UCSD-AML1 (cell line): ENCODE measurements at regions not wholly inside any gene's neighbourhood (a gene's known extent, or its start where the extent isn't known, plus 50 kb on each side); places are given as distances from the start of the nearest gene placed in this dataset.
"Not testable (repeated sequence)": the region's sequence is repeated elsewhere in the genome, so short reads cannot be mapped to it uniquely, and the experiment has no call there.

Source experiments
- DNase-seq: peaks from one replicate; lab custom pipeline; 2025; ENCODE audit not compliant: unreplicated experiment; lab: John Stamatoyannopoulos, UW

DNA sequence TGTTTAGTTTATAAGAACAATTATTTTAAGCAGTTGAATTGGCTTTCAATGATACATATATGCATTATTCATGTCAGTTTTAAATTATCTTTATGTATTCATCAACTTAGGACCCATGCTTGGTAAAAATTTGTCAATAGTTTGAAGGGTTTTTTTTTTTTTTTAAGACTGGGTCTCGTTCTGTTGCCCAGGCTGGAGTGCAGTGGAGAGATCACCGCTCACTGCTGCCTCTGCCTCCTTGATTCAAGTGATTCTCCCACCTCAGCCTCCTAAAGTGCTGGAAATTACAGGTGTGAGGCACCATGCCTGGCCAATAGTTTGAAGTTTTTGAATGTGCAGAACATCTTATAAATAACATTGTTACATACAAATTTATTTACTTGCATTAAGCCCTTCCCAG lies 1671.0 kb upstream of the B3GALT2 start:
- DNase-seq = no peak

DNA sequence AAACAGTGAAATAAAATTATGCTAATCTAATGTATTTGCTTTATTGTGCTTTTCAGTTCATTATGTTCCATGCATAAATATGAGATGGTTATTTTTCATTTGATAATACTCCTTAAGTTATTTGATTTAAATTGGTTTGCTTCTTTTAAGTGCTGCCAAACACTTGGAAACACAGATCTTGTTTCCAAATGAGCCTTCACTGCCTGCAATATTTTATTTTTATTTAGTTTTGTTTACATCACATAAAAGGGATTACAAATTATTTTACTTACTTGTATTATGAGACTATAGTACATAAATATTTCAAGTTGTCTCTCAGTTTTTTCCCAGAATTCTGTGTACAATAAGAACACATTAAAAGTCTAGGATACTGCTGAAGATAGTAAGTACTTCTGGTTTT lies 1662.4 kb upstream of the B3GALT2 start:
- DNase-seq = no peak

GRCh38 chr1:194846488-194846887 lies 1660.1 kb upstream of the B3GALT2 start:
- DNase-seq = no peak

DNA sequence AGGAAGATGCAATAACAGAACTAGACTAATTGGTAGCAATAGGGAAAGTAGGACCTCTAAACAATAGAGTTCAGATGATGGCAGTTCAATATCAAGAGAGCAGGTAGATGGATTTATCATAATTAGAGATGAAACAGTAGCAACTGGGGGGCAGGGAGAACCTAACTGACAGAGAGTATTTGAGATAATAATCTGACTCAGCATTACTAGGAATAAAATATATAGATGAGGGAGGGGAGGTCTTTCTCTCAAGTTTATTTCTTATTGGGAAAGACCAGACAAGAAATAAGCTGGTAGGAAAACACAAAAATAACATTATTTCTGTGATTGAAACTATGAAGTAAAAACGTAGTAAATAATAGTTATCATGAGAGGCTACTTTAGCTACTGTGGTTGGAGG lies 1656.7 kb upstream of the B3GALT2 start:
- no peak for DNase-seq

GRCh38 chr1:194833111-194833510 lies 1646.7 kb upstream of the B3GALT2 start:
- no peak for DNase-seq

GRCh38 chr1:194831595-194831994 lies 1645.2 kb upstream of the B3GALT2 start:
- DNase-seq = not testable (repeated sequence)

GRCh38 chr1:194830387-194830786 lies 1644.0 kb upstream of the B3GALT2 start:
- no peak for DNase-seq

- DNase-seq = no peak
These were observed 1643.1 kb upstream of the B3GALT2 start for GRCh38 chr1:194829492-194829891.

DNA sequence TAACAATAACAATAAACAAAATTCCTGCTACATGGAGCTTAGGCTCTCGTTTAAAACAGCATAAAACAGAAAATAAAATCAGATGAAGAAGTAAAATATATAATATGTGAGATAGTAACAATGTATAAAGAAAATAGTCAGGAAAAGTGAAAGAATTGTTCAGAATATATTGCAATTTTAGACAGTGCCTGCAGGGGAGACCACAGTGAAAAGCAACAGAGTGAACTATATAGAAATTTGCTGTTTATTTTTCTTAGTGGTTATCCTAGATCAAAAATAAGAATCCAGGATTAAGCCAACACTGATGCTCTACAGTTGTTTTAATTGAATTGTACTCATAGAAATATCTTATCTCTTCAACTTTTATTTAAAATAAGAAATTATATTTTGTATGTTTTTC lies 1639.0 kb upstream of the B3GALT2 start:
- DNase-seq = no peak

DNA sequence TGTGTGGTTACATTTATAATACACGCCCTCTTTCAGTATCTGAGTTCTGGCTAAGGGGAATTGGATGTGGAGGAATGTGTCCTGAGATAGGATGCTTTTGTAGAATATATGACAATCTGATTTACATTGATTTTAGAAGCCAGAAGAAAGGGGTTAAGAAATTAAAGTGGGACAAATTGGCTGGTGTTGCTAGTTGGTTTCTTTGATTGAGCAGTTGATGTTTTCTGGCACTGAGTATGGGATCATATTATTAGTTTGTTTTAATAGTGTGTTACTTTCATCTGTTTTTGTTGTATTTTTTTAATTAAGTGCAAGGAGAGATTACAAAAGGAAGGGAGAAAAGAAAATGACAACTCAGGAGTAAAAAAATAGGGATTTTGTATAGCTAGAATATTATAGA lies 1634.7 kb upstream of the B3GALT2 start:
- no peak for DNase-seq

DNA sequence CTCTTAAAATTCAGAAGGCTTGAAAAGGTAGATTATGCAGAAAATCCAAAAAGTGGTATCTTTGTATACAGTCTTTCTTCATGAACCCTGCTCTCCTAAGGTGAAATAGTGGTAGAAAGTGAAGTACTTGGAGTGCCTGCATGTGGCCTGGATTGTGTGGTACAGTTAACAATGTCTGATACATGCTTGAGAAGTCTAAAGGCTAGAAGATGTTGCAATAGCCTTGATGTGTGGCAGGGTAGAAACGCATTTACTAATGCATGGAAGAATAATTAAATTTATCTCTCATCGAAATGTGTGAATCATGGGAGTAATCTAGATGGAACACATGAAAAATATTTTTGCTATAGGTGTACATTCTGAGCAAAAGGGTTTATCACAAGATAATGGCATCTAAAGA lies 1632.3 kb upstream of the B3GALT2 start:
- DNase-seq = no peak

- DNase-seq = no peak
These were observed 1630.4 kb upstream of the B3GALT2 start for GRCh38 chr1:194816859-194817258.

- DNase-seq = no peak
These were observed 1626.7 kb upstream of the B3GALT2 start for GRCh38 chr1:194813096-194813495.

- DNase-seq = no peak
These were observed 1623.3 kb upstream of the B3GALT2 start for GRCh38 chr1:194809665-194810064.

GRCh38 chr1:194809215-194809614 lies 1622.8 kb upstream of the B3GALT2 start:
- no peak for DNase-seq

DNA sequence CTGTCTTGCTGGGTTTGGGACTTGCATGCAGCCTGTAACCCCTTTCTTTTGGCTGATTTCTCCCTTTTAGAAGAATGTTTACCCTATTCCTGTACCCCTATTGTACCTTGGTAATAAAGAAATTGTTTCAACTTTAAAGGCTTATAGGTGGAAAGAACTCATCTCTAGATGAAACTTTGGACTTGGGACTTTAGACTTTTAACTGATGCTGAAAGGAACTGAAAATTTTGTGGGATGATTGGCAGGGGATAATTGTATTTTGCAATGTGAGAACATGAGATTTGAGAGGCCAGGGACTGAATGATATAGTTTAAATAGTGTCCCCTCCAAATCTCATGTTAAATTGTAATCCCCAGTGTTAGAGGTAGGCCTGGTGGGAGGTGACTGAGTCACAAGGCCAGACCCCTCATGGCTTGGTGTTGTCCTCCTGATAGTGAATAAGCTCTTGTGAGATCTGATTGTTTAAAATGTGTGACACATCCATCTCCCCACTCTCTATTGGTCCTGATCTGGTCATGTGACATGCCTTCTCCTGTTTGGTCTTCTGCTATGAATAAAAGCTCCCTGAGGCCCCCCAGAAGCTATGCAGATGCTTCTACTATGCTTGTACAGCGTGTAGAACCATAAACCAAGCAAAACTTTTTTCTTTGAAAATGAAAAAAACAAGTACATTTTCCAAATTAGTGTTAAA lies 1621.3 kb upstream of the B3GALT2 start:
- DNase-seq = no peak

DNA sequence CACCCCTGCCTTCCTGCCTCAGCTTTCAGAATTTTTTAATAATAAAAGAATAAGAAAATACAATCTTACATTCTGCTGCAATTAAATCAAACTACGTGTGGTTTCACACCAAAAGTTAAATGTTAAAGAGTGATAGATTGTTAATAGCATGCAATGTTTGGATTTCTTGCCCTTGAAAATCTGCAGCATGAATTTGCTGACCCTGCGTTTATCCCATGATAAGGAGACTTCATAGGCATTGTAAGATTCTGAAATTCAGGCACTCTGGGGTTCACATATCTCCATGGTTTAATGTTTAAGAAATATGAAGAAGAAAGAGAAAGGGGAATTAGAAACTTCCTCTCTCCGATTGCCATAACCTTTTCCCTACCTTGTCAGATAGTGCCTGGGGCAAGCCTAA lies 1616.2 kb upstream of the B3GALT2 start:
- no peak for DNase-seq

DNA sequence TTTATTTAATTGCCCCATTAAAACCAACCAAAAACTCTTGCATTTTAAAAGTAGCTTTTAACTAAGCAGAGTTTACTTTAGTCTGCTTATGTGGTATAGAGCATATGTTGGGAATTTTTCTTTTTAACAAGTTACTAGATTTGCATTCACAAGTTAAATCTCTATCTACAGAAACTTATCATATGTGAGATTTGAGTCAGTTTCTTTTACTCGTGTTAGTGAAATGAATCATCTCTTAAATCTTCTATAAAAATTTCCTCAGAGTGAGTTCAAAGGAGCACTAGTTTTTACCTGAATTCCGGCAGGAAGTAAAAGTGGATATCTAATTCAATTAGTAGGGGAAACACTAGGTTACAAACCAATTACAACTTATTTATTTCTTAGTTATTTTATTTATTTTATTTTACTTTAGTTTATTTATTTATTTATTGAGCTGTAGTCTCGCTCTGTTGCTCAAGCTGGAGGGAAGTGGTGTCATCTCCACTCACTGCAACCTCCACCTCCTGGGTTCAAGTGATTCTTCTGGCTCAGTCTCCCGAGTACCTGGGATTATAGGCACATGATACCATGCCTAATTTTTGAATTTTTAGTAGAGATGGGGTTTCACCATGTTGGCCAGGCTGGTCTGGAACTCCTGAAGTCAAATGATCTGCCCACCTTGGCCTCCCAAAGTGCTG lies 1609.6 kb upstream of the B3GALT2 start:
- DNase-seq = no peak

DNA sequence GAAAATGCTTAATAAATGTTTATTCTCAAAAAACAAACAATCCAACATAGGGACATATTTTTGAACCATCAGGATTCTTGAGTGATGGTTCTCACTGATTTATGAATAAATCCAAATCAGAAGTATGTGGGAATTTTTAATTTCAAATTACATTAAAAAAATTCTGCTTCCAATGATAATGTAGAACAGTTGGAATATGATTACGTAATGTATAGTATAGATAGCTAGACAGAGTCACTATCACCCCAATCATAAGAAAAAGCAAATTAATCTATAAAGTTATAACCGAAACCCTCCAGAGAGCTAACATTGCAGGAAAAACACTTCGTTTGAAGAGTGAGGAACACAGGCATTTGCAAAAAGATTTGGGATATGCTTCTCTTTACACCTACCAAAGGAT lies 1600.6 kb upstream of the B3GALT2 start:
- DNase-seq = no peak

DNA sequence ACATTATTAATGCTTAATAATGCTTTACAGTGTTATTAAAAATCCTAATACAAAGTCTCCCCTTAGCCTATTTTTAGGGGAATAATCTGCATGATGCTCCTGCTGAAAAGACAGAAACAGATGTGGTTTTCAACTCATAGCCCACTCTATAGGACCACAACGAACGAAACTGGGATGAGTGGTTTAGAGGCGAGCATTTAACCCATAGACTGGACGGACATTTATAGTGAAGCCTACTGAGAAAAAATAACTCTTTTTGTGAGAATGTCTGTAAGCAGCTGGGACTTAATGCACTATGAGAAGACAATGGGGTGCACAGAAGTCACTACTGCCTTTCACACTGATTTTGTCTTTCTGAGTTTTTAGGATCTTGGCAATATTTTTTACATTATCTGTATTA lies 1599.6 kb upstream of the B3GALT2 start:
- DNase-seq = no peak

GRCh38 chr1:194776657-194777056 lies 1590.2 kb upstream of the B3GALT2 start:
- DNase-seq = no peak

DNA sequence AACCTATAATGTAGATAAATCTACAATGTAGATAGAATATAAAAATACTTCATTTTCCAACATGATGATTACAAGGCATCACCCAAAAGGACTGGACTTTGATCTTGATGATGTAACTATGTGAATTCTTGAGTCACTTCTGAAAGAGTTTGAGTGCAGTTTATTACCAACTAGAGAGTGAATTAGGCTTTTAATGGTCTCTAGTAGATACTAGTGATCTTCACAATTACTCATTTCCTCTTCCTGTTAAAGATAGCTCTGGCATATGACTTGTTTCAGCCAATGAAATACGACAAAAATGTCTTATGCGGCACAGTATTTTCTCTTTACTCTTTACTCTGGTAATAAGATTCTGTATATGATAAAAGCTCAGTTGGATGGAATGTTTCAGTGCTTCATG lies 1588.1 kb upstream of the B3GALT2 start:
- DNase-seq = no peak
